ENCODE measurements at regions not wholly inside any gene's neighbourhood (a gene's known extent, or its start where the extent isn't known, plus 50 kb on each side); places are given as distances from the start of the nearest gene placed in this dataset.

- CTCF ChIA-PET: no interaction called here
- POLR2A ChIA-PET (ENCODE audit: low non-redundant PET): no interaction called here
- no peak overlapping the region for H3K27ac ChIP-seq
- TF ChIP-seq CTCF (conservative IDR thresholded peaks at IDR 0.05; ENCODE audit: low read depth): no peak
- DNase-seq (ENCODE audit: low spot score): no peak
These were observed 76.7 kb upstream of the SYK start for GRCh38 chr9:90724880-90725279.

GRCh38 chr9:90724112-90724511 is 77.5 kb upstream of the SYK start:
- POLR2A ChIA-PET (ENCODE audit: low non-redundant PET): no interaction called here
- peak; percentile 59 for DNase-seq (ENCODE audit: low spot score)
- no peak overlapping the region for H3K27ac ChIP-seq
- no peak for TF ChIP-seq CTCF (conservative IDR thresholded peaks at IDR 0.05; ENCODE audit: low read depth)
- CTCF ChIA-PET: interaction anchor here (0.6 kb wide), 2 partner anchors 13 to 202 kb away, joined by 3 read pairs; no protein-coding TSS in a partner anchor

- ChIA-PET POLR2A (ENCODE audit: low non-redundant PET) (no interaction called here), CTCF (no interaction called here)
- no peak for TF ChIP-seq CTCF (conservative IDR thresholded peaks at IDR 0.05; ENCODE audit: low read depth)
- no peak overlapping the region for H3K27ac ChIP-seq
- no peak for DNase-seq (ENCODE audit: low spot score)
These were observed 79.4 kb upstream of the DIRAS2 start for GRCh38 chr9:90722071-90722470.

- POLR2A ChIA-PET (ENCODE audit: low non-redundant PET): no interaction called here
- no peak for TF ChIP-seq CTCF (conservative IDR thresholded peaks at IDR 0.05; ENCODE audit: low read depth)
- DNase-seq (ENCODE audit: low spot score): no peak
- CTCF ChIA-PET: interaction anchor here (0.6 kb wide), 1 partner anchor 158 kb away, joined by 4 read pairs; no protein-coding TSS in a partner anchor
- no peak overlapping the region for H3K27ac ChIP-seq
These were observed 78.1 kb upstream of the DIRAS2 start for GRCh38 chr9:90720621-90721265.

GRCh38 chr9:90706230-90706629 is 63.6 kb upstream of the DIRAS2 start:
- H3K27ac ChIP-seq: no peak overlapping the region
- ChIA-PET CTCF (interaction anchor here (0.7 kb wide), 1 partner anchor 27 kb away, joined by 3 read pairs; no protein-coding TSS in a partner anchor), POLR2A (ENCODE audit: low non-redundant PET) (no interaction called here)
- TF ChIP-seq CTCF (conservative IDR thresholded peaks at IDR 0.05; ENCODE audit: low read depth): no peak
- DNase-seq (ENCODE audit: low spot score): no peak

GRCh38 chr9:90702441-90702955 is 59.9 kb upstream of the DIRAS2 start:
- ChIA-PET CTCF (interaction anchor here (0.7 kb wide), 1 partner anchor 1011 kb away, joined by 3 read pairs; no protein-coding TSS in a partner anchor), POLR2A (ENCODE audit: low non-redundant PET) (interaction anchor here (0.6 kb wide), 1 partner anchor 1375 kb away, joined by 3 read pairs; no protein-coding TSS in a partner anchor)
- DNase-seq (ENCODE audit: low spot score): no peak
- no peak overlapping the region for H3K27ac ChIP-seq
- no peak for TF ChIP-seq CTCF (conservative IDR thresholded peaks at IDR 0.05; ENCODE audit: low read depth)

Measured in RWPE1 (cell line).